H9 (cell line): ENCODE measurements at regions not wholly inside any gene's neighbourhood (a gene's known extent, or its start where the extent isn't known, plus 50 kb on each side); places are given as distances from the start of the nearest gene placed in this dataset.

Experiments
- DNase-seq: peaks from one replicate; pipeline ENCODE4 v3.0.0-alpha.2; 2017
- H2AFZ ChIP-seq: one replicate; pipeline ENCODE4 v1.6.1; 2013; ENCODE audit warnings: mild to moderate bottlenecking, low read length, control low read depth, moderate library complexity
- H2AK5ac ChIP-seq: 2 replicates; pipeline ENCODE4 v1.6.1; 2013; ENCODE audit warnings: low read length, control low read depth, mixed read lengths; ENCODE audit not compliant: insufficient read length
- H2BK120ac ChIP-seq: one replicate; pipeline ENCODE4 v1.6.1; 2013; ENCODE audit warnings: low read depth, mild to moderate bottlenecking, low read length, control low read depth, inconsistent platforms; ENCODE audit not compliant: poor library complexity, severe bottlenecking
- H2BK12ac ChIP-seq: 2 replicates; pipeline ENCODE4 v1.6.1; 2013; ENCODE audit warnings: low read length, control low read depth, mixed read lengths, low read depth; ENCODE audit not compliant: insufficient read length
- H2BK15ac ChIP-seq: 2 replicates; pipeline ENCODE4 v1.6.1; 2013; ENCODE audit warnings: low read depth, low read length, control low read depth
- H2BK20ac ChIP-seq: one replicate; pipeline ENCODE4 v1.6.1; 2013; ENCODE audit warnings: low read depth, mild to moderate bottlenecking, low read length, control low read depth, inconsistent platforms; ENCODE audit not compliant: poor library complexity, severe bottlenecking
- H2BK5ac ChIP-seq: 2 replicates; pipeline ENCODE4 v1.6.1; 2013; ENCODE audit warnings: low read length, control low read depth, mixed read lengths; ENCODE audit not compliant: insufficient read length
- H3K14ac ChIP-seq: 2 replicates; pipeline ENCODE4 v1.6.1; 2013; ENCODE audit warnings: low read length, control low read depth; ENCODE audit not compliant: insufficient read depth
- H3K18ac ChIP-seq: 2 replicates; pipeline ENCODE4 v1.6.1; 2013; ENCODE audit warnings: low read depth, mild to moderate bottlenecking, mixed read lengths, low read length, control low read depth; ENCODE audit not compliant: insufficient read length
- H3K23ac ChIP-seq: 2 replicates; pipeline ENCODE4 v1.6.1; 2013; ENCODE audit warnings: low read length, control low read depth, mixed read lengths, low read depth; ENCODE audit not compliant: insufficient read length
- H3K23me2 ChIP-seq: 2 replicates; pipeline ENCODE4 v1.6.1; 2013; ENCODE audit warnings: low read depth, mild to moderate bottlenecking, mixed read lengths, low read length, control low read depth; ENCODE audit not compliant: insufficient read length, poor library complexity, severe bottlenecking
- H3K27ac ChIP-seq: 2 replicates; pipeline ENCODE4 v1.5.1; 2013; ENCODE audit warnings: low read length, control low read depth, mixed read lengths, low read depth; ENCODE audit not compliant: insufficient read length
- H3K27me3 ChIP-seq: 2 replicates; pipeline ENCODE4 v1.6.1; 2013; ENCODE audit warnings: low read length, control low read depth, inconsistent platforms; ENCODE audit not compliant: insufficient read depth
- H3K4ac ChIP-seq: 2 replicates; pipeline ENCODE4 v1.6.1; 2013; ENCODE audit warnings: low read depth, mild to moderate bottlenecking, control low read depth, inconsistent platforms, low read length, moderate library complexity
- H3K4me1 ChIP-seq: 2 replicates; pipeline ENCODE4 v1.6.1; 2013; ENCODE audit warnings: low read length, control low read depth, inconsistent platforms; ENCODE audit not compliant: insufficient read depth
- H3K4me2 ChIP-seq: 2 replicates; pipeline ENCODE4 v1.6.1; 2013; ENCODE audit warnings: low read length, control low read depth, mixed read lengths; ENCODE audit not compliant: insufficient read length, insufficient read depth
- H3K56ac ChIP-seq: 2 replicates; pipeline ENCODE4 v1.6.1; 2013; ENCODE audit warnings: low read depth, mild to moderate bottlenecking, mixed read lengths, low read length, control low read depth; ENCODE audit not compliant: insufficient read length
- H3K79me1 ChIP-seq: 2 replicates; pipeline ENCODE4 v1.6.1; 2013; ENCODE audit warnings: low read depth, mild to moderate bottlenecking, moderate library complexity, low read length, control low read depth, inconsistent platforms; ENCODE audit not compliant: insufficient read depth, poor library complexity, severe bottlenecking
- H3K79me2 ChIP-seq: 2 replicates; pipeline ENCODE4 v1.6.1; 2013; ENCODE audit warnings: low read length, control low read depth, inconsistent platforms; ENCODE audit not compliant: insufficient read depth
- H3K9ac ChIP-seq: 2 replicates; pipeline ENCODE4 v1.6.1; 2013; ENCODE audit warnings: low read length, control low read depth, mixed read lengths; ENCODE audit not compliant: insufficient read length; ENCODE audit errors: extremely low read depth
- H3K9me3 ChIP-seq: one replicate; pipeline ENCODE4 v1.6.1; 2013; ENCODE audit warnings: low read depth, low read length, inconsistent platforms; ENCODE audit not compliant: control insufficient read depth
- H3T11ph ChIP-seq: one replicate; pipeline ENCODE4 v1.6.1; 2013; ENCODE audit warnings: mild to moderate bottlenecking, low read length, control low read depth, inconsistent platforms
- H4K20me1 ChIP-seq: one replicate; pipeline ENCODE4 v1.6.1; 2013; ENCODE audit not compliant: control insufficient read depth, insufficient read length, insufficient read depth
- H4K5ac ChIP-seq: 2 replicates; pipeline ENCODE4 v1.6.1; 2013; ENCODE audit warnings: low read depth, mild to moderate bottlenecking, mixed read lengths, low read length, control low read depth; ENCODE audit not compliant: insufficient read length
- H4K8ac ChIP-seq: replicated peaks from 2 replicates; pipeline ENCODE4 v1.6.1; 2013; ENCODE audit warnings: low read length, control low read depth, mixed read lengths, low read depth; ENCODE audit not compliant: insufficient read length
- H4K91ac ChIP-seq: 2 replicates; pipeline ENCODE4 v1.6.1; 2013; ENCODE audit warnings: low read depth, mild to moderate bottlenecking, moderate library complexity, mixed read lengths, low read length, control low read depth; ENCODE audit not compliant: insufficient read length
- H3K27ac Mint-ChIP-seq, 3 experiments: 2 replicates in 2 of 3; 3 replicates in 1 of 3; pipeline ENCODE4 v1.8.0; 2020 to 2021; ENCODE audit warnings: mixed read lengths in 3 of 3, mild to moderate bottlenecking in 1 of 3, moderate library complexity in 1 of 3
- H3K27me3 Mint-ChIP-seq: 2 replicates; pipeline ENCODE4 v1.8.0; 2021; ENCODE audit warnings: low read depth, mild to moderate bottlenecking, moderate library complexity, mixed read lengths
- H3K36me3 Mint-ChIP-seq, 3 experiments: 2 replicates in 2 of 3; 3 replicates in 1 of 3; pipeline ENCODE4 v1.8.0; 2020 to 2021; ENCODE audit warnings: low read depth in 3 of 3, mixed read lengths in 3 of 3; ENCODE audit not compliant: insufficient read depth in 1 of 3
- H3K4me1 Mint-ChIP-seq, 2 experiments: 2 replicates each; pipeline ENCODE4 v1.8.0; 2020; ENCODE audit warnings: mixed read lengths in 2 of 2
- H3K4me3 Mint-ChIP-seq, 2 experiments: 2 replicates in 1 of 2; 3 replicates in 1 of 2; pipeline ENCODE4 v1.8.0; 2020 to 2021; ENCODE audit warnings: mild to moderate bottlenecking in 2 of 2, mixed read lengths in 2 of 2, moderate library complexity in 1 of 2
- H3K9me3 Mint-ChIP-seq, 2 experiments: 2 replicates in 1 of 2; 3 replicates in 1 of 2; pipeline ENCODE4 v1.8.0; 2020; ENCODE audit warnings: mild to moderate bottlenecking in 2 of 2, mixed read lengths in 2 of 2, moderate library complexity in 1 of 2
- WGBS: extraction: QIAGEN DNeasy Blood & Tissue Kit; methylation state at CpG from one replicate; pipeline ENCODE4 v1.1.7; 2013; ENCODE audit warnings: missing lambda C conversion rate, low lambda C conversion rate, mixed read lengths; ENCODE audit not compliant: insufficient read length; ENCODE audit errors: extremely low coverage; 5-methylcytosine and 5-hydroxymethylcytosine counted together
- TF ChIP-seq, protein P1 (sequence below): fragments of 200-600 bp; sonication (generic); conservative IDR thresholded peaks from 3 replicates; pipeline ENCODE4 v1.8.0; 2021; ENCODE audit warnings: antibody characterized with exemption, mild to moderate bottlenecking

DNA sequence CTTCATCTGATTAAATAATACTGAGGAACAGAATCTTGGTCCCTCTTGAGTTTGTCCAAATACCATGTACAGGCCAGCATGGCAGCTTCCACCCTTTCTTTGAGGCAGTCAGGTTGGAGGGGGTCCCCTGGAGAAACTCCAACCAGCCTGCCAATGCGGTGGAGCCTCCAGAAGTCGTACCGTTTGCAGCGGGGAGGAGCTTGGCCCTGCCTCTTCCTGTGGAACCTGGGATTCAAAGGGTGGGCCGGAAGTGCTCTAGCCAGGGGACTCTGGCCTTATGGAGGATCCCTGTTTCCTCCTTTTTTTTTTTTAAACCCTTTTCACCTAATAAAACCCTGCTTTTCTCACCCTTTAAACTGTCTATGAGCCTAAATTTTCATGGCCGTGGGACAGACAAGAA, 216.3 kb upstream of the ZNF608 start:
- Mint-ChIP-seq H3K4me1 (peaks cover 24% of the 10 kb centered on the region in 2 experiments), H3K27me3 (no peaks in the 10 kb centered on the region), H3K4me3 (peak overlapping the region in 1 of 2 experiments; percentile 9; a peak in 1 of 5 replicates), H3K36me3 (0 out of 7 replicates have a peak, but pooled peaks cover 0 to 8% (median 0%) of the 10 kb centered on the region in 3 experiments), H3K9me3 (peaks cover 0 to 3% of the 10 kb centered on the region in 2 experiments; a peak in 2 of 5 replicates), H3K27ac (peak overlapping the region; percentile 67 to 94 (median 82); a peak in 5 of 7 replicates)
- no CpG with 5 or more reads among the region's 6 CpGs for WGBS
- H4K5ac ChIP-seq: no peak overlapping the region
- H2BK15ac ChIP-seq: no peak overlapping the region
- no peak overlapping the region for H2BK5ac ChIP-seq
- no peaks in the 10 kb centered on the region for H4K20me1 ChIP-seq
- H3T11ph ChIP-seq: no peak overlapping the region
- no peak overlapping the region for H3K56ac ChIP-seq
- no peak overlapping the region for H2BK12ac ChIP-seq
- H3K9me3 ChIP-seq: no peaks in the 10 kb centered on the region
- no peak overlapping the region for H3K27ac ChIP-seq
- no peak overlapping the region for H3K4me2 ChIP-seq
- H3K23me2 ChIP-seq: no peaks in the 10 kb centered on the region
- H2BK120ac ChIP-seq: no peak overlapping the region
- H2AFZ ChIP-seq: no peak overlapping the region
- H2AK5ac ChIP-seq: no peak overlapping the region
- DNase-seq: peak; percentile 52
- no peak overlapping the region for H4K8ac ChIP-seq
- H2BK20ac ChIP-seq: no peak overlapping the region
- H3K9ac ChIP-seq: no peak overlapping the region
- H3K79me1 ChIP-seq: no peaks in the 10 kb centered on the region
- no peak overlapping the region for H3K23ac ChIP-seq
- H3K18ac ChIP-seq: no peak overlapping the region
- no peaks in the 10 kb centered on the region for H3K79me2 ChIP-seq
- peaks cover 4% of the 10 kb centered on the region; the same call in 1 of the 2 replicates for H3K4me1 ChIP-seq
- H3K4ac ChIP-seq: no peak overlapping the region
- no peak overlapping the region for H3K14ac ChIP-seq
- H4K91ac ChIP-seq: no peak overlapping the region
- TF ChIP-seq, protein P1, sequence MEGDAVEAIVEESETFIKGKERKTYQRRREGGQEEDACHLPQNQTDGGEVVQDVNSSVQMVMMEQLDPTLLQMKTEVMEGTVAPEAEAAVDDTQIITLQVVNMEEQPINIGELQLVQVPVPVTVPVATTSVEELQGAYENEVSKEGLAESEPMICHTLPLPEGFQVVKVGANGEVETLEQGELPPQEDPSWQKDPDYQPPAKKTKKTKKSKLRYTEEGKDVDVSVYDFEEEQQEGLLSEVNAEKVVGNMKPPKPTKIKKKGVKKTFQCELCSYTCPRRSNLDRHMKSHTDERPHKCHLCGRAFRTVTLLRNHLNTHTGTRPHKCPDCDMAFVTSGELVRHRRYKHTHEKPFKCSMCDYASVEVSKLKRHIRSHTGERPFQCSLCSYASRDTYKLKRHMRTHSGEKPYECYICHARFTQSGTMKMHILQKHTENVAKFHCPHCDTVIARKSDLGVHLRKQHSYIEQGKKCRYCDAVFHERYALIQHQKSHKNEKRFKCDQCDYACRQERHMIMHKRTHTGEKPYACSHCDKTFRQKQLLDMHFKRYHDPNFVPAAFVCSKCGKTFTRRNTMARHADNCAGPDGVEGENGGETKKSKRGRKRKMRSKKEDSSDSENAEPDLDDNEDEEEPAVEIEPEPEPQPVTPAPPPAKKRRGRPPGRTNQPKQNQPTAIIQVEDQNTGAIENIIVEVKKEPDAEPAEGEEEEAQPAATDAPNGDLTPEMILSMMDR: no peak
- H3K27me3 ChIP-seq: no peaks in the 10 kb centered on the region
